MM.1S (cell line): ENCODE measurements at regions not wholly inside any gene's neighbourhood (a gene's known extent, or its start where the extent isn't known, plus 50 kb on each side); places are given as distances from the start of the nearest gene placed in this dataset.

Experiments
- CTCF ChIP-seq: fragments of 300-600 bp; sonication (generic); IDR thresholded peaks from 2 replicates; pipeline ENCODE4 v1.5.1; 2016; ENCODE audit warnings: antibody characterized with exemption, low read length, mixed read lengths
- EZH2 ChIP-seq: fragments of 300-600 bp; sonication (generic); optimal IDR thresholded peaks from 2 replicates; pipeline ENCODE3; 2017; ENCODE audit warnings: low read depth, mild to moderate bottlenecking, antibody characterized with exemption, low read length, mixed read lengths

- TF ChIP-seq CTCF (no peak), EZH2 (no peak)
Observed at GRCh38 chr5:110225949-110226348, 500.5 kb downstream of the TMEM232 start.
